ENCODE measurements at regions not wholly inside any gene's neighbourhood (a gene's known extent, or its start where the extent isn't known, plus 50 kb on each side); places are given as distances from the start of the nearest gene placed in this dataset.

DNA sequence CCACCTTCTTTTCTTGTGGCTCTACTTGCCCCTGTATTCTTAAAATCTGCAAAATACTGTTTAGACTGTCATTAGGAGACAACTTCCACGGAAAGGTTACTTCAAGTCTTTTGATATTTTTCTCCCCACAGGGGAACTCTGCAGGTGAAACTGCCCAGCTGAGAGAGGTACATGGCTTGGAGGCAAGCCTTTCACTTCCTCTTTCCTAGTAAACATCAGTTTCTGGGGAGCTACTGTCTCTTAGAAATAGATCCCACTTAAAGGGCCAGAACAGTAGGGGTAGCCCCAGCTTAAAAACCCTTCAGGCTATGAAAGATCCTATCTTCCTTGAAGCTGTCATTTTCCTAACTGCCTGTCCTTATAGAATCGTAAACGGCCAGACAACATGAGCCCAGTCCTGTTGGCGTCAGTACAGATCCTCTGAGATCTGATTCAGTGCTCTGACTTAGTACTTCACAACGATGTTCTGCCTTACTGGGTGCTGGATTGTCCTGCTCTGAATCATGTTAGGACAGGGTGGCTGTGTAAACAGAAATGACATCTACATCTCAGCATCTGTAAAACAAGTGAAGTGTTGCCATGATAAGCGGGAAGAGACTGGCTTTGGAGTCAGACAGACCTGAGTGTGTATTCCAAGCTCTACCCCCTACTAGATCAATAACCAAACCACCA is 102.1 kb downstream of the ITIH6 start:
- H2BK120ac ChIP-seq (ENCODE audit: low read depth, low read length) = no peak overlapping the region
- no peak overlapping the region for H3K4me2 ChIP-seq (ENCODE audit: low read depth, low read length)
- dilution Hi-C loops (cut with HindIII; ENCODE audit: low sequenced_read_pairs, unreplicated experiment) = no loop called here

More for the DNA sequence above, 102.1 kb downstream of the ITIH6 start:
- Histone ChIP-seq H3K9ac (ENCODE audit: low read depth, low read length) (no peak overlapping the region), H2BK5ac (ENCODE audit: low read depth, low read length, poor library complexity, severe bottlenecking) (no peak overlapping the region), H2BK15ac (ENCODE audit: low read depth, low read length) (no peak overlapping the region), H2AK9ac (replicated peaks; ENCODE audit: low read depth, low read length, poor library complexity) (no peak overlapping the region), H3K9me1 (ENCODE audit: insufficient read depth, low read length) (no peaks in the 10 kb centered on the region), H3K56ac (ENCODE audit: extremely low read depth, insufficient read depth, low read length) (no peak overlapping the region), H3K79me1 (ENCODE audit: low read depth in 1 of 2, low read length in 2 of 2) (no peaks in the 10 kb centered on the region), H3K4ac (ENCODE audit: low read depth, low read length) (no peak overlapping the region), H2AK5ac (ENCODE audit: low read depth, low read length) (no peak overlapping the region), H3K14ac (replicated peaks; ENCODE audit: low read depth, low read length) (no peak overlapping the region), H2BK20ac (ENCODE audit: low read depth, low read length) (no peak overlapping the region), H4K8ac (ENCODE audit: low read depth in 2 of 2, low read length in 2 of 2) (no peak overlapping the region), H3K4me3 (ENCODE audit: insufficient read depth, low read depth, low read length) (no peak overlapping the region), H3K23ac (ENCODE audit: low read depth, low read length) (no peak overlapping the region), H4K91ac (ENCODE audit: insufficient read depth, low read depth, low read length) (no peak overlapping the region), H3K36me3 (ENCODE audit: control insufficient read depth, insufficient read depth, low read length) (no peaks in the 10 kb centered on the region), H3K27me3 (ENCODE audit: control insufficient read depth, insufficient read depth, low read length) (no peaks in the 10 kb centered on the region), H3K18ac (ENCODE audit: low read depth, low read length) (no peak overlapping the region), H3K9me3 (ENCODE audit: control insufficient read depth, insufficient read depth, low read length) (no peaks in the 10 kb centered on the region), H3K4me1 (ENCODE audit: control insufficient read depth, insufficient read depth, low read length) (no peaks in the 10 kb centered on the region), H4K20me1 (ENCODE audit: insufficient read depth, low read length) (no peaks in the 10 kb centered on the region), H3K27ac (ENCODE audit: insufficient read depth, low read length) (no peak overlapping the region), H2AFZ (replicated peaks; ENCODE audit: low read length, poor library complexity) (no peak overlapping the region), H4K5ac (ENCODE audit: low read depth, low read length) (no peak overlapping the region)
- in situ Hi-C loops (cut with MboI; ENCODE audit: low sequenced_read_pairs) (no loop called here), intact Hi-C loops (cut with micrococcal nuclease) (no loop called here)
- CTCF ChIA-PET = no interaction called here
- TF ChIP-seq USF2 (IDR thresholded peaks at IDR 0.05; ENCODE audit: low read depth, low read length) = no peak
- no peak for TF ChIP-seq RCOR1 (IDR thresholded peaks at IDR 0.05; ENCODE audit: insufficient replicate concordance, low read length)
- TF ChIP-seq MXI1 (IDR thresholded peaks at IDR 0.05; ENCODE audit: borderline replicate concordance, low read depth, low read length) = no peak
- TF ChIP-seq CHD1 (IDR thresholded peaks at IDR 0.05; ENCODE audit: low read depth, low read length) = no peak
- TF ChIP-seq FOS (IDR thresholded peaks at IDR 0.05; ENCODE audit: low read depth, low read length) = no peak
- TF ChIP-seq MAFK (IDR thresholded peaks at IDR 0.05; ENCODE audit: low read depth, low read length) = no peak
- TF ChIP-seq BHLHE40 (IDR thresholded peaks at IDR 0.05; ENCODE audit: low read depth, low read length) = no peak
- TF ChIP-seq CEBPB (IDR thresholded peaks at IDR 0.05; ENCODE audit: low read depth, low read length) = no peak
- no peak for TF ChIP-seq RFX5 (IDR thresholded peaks at IDR 0.05; ENCODE audit: low read depth, low read length)
- TF ChIP-seq RAD21 (IDR thresholded peaks at IDR 0.05; ENCODE audit: low read length) = no peak
- no peak for TF ChIP-seq POLR2A (IDR thresholded peaks at IDR 0.05; ENCODE audit: low read depth, low read length)
- no peak for TF ChIP-seq ELK1 (IDR thresholded peaks at IDR 0.05; ENCODE audit: borderline replicate concordance, low read depth, low read length)
- TF ChIP-seq SMC3 (IDR thresholded peaks at IDR 0.05; ENCODE audit: low read depth, low read length) = no peak
- TF ChIP-seq MAZ (IDR thresholded peaks at IDR 0.05; ENCODE audit: borderline replicate concordance, low read depth, low read length) = no peak
- TF ChIP-seq NFE2L2 (IDR thresholded peaks at IDR 0.05; ENCODE audit: low read depth, low read length) = no peak
- no peak for TF ChIP-seq CTCF (conservative IDR thresholded peaks at IDR 0.05; ENCODE audit: low read depth, low read length)
- ATAC-seq (ENCODE audit: low read depth) (no peak), DNase-seq (no peak)
- POLR2A ChIA-PET (ENCODE audit: unreplicated experiment) = no interaction called here
- no TSS peak for BruUV-seq (replicated peaks)
- 28% methylated on average over 3 of the region's 6 CpGs; no CpG with 5 or more reads in 1 of the 2 experiments for WGBS, 2 experiments (ENCODE audit: extremely low coverage in 2 of 2, insufficient read length in 1 of 2)

All from IMR-90 (cell line).